K562 (cell line): ENCODE measurements at regions not wholly inside any gene's neighbourhood (a gene's known extent, or its start where the extent isn't known, plus 50 kb on each side); places are given as distances from the start of the nearest gene placed in this dataset.

Source experiments
- ATAC-seq: fragments of 200-7000 bp; cut with Tn5 transposase; 3 replicates; pipeline ENCODE4 v1.9.1; 2020; ENCODE audit warnings: moderate library complexity
- BruUV-seq: library from RNA; stranded (reverse); fragments of 400-500 nt; replicated peaks from 2 replicates; lab custom pipeline; 2021; lab: Mats Ljungman, UMichigan
- CTCF ChIA-PET: fragments of 300-600 bp; formaldehyde crosslinking; extraction: SDS; loops from one replicate; lab custom pipeline; 2021; ENCODE audit warnings: low intra/inter-chr PET ratio; lab: Yijun Ruan, JAX
- POLR2A ChIA-PET: fragments of 300-600, 350-650 bp; sonication (Branson Sonifier 250); formaldehyde crosslinking; extraction: SDS; loops from one replicate; lab custom pipeline; 2021; ENCODE audit warnings: antibody characterized with exemption, inconsistent platforms; lab: Yijun Ruan, JAX
- DNase-seq, 4 experiments: peaks; one replicate each; pipeline versions ENCODE4 v3.0.0 to v3.0.0-alpha.2; 2011 to 2018; ENCODE audit warnings: low spot score in 3 of 4, mixed read lengths in 3 of 4; ENCODE audit errors: extremely low read depth in 1 of 4
- FAIRE-seq: peaks from 2 replicates; lab custom pipeline; 2011; peaks lifted over from hg19 to GRCh38; lab: Jason Lieb, UNC
- H2AFZ ChIP-seq: 2 replicates; pipeline ENCODE4 v1.6.0; 2011; ENCODE audit warnings: low read depth, low read length, control low read depth, inconsistent platforms
- H3K27ac ChIP-seq: fragments of 200-600 bp; 3 replicates; pipeline ENCODE4 v1.8.0; 2011; ENCODE audit warnings: low read depth, mild to moderate bottlenecking, control low read depth, inconsistent platforms, low read length, moderate library complexity, mixed read lengths; ENCODE audit errors: extremely low read depth
- H3K27me3 ChIP-seq, 2 experiments: fragments of 300-600 bp in 1 of 2; 2 replicates in 1 of 2; 3 replicates in 1 of 2; pipeline versions ENCODE4 v1.6.0 to v1.8.0; 2011; ENCODE audit warnings: inconsistent platforms in 2 of 2, low read length in 2 of 2, mild to moderate bottlenecking in 1 of 2, mixed read lengths in 1 of 2, moderate library complexity in 1 of 2; ENCODE audit not compliant: control insufficient read depth in 2 of 2, insufficient read depth in 2 of 2
- H3K36me3 ChIP-seq: fragments of 300-600 bp; 3 replicates; pipeline ENCODE4 v1.8.0; 2011; ENCODE audit warnings: mild to moderate bottlenecking, low read length, inconsistent platforms; ENCODE audit not compliant: control insufficient read depth, insufficient read depth
- H3K4me1 ChIP-seq, 2 experiments: fragments of 200-600 bp in 1 of 2; replicated peaks in 1 of 2; 2 replicates in 1 of 2; 3 replicates in 1 of 2; pipeline versions ENCODE4 v1.5.1 to v1.8.0; 2011; ENCODE audit warnings: inconsistent platforms in 2 of 2, low read length in 2 of 2, mild to moderate bottlenecking in 1 of 2, mixed read lengths in 1 of 2, moderate library complexity in 1 of 2; ENCODE audit not compliant: control insufficient read depth in 2 of 2, insufficient read depth in 2 of 2
- H3K4me2 ChIP-seq: 2 replicates; pipeline ENCODE4 v1.6.1; 2011; ENCODE audit warnings: low read length, control low read depth, inconsistent platforms, mixed read lengths; ENCODE audit not compliant: insufficient read depth
- H3K4me3 ChIP-seq: fragments of 200-600 bp; sonication (generic), shearing (Covaris generic); 2 replicates; pipeline ENCODE4 v1.5.1; 2016; ENCODE audit warnings: control low read depth, inconsistent platforms
- H3K79me2 ChIP-seq: fragments of 200-600 bp; 3 replicates; pipeline ENCODE4 v1.8.0; 2011; ENCODE audit warnings: low read length, inconsistent platforms; ENCODE audit not compliant: control insufficient read depth, insufficient read depth
- H3K9ac ChIP-seq, 2 experiments: 2 replicates each; pipeline versions ENCODE4 v1.6.0 to v1.6.1; 2011; ENCODE audit warnings: low read depth in 2 of 2, low read length in 2 of 2, control low read depth in 1 of 2, inconsistent platforms in 1 of 2, mild to moderate bottlenecking in 1 of 2, mixed read lengths in 1 of 2; ENCODE audit not compliant: insufficient read depth in 1 of 2
- H3K9me1 ChIP-seq: one replicate; pipeline ENCODE4 v1.6.0; 2011; ENCODE audit warnings: inconsistent platforms, mild to moderate bottlenecking, low read length, moderate library complexity; ENCODE audit not compliant: control insufficient read depth, insufficient read depth
- H3K9me3 ChIP-seq: replicated peaks from 2 replicates; pipeline ENCODE4 v1.5.1; 2011; ENCODE audit warnings: low read depth, low read length, inconsistent platforms; ENCODE audit not compliant: control insufficient read depth, insufficient read depth
- H4K20me1 ChIP-seq: replicated peaks from 2 replicates; pipeline ENCODE4 v1.6.1; 2011; ENCODE audit warnings: low read length, inconsistent platforms, mixed read lengths; ENCODE audit not compliant: control insufficient read depth, insufficient read depth
- FOS ChIP-seq: IDR thresholded peaks from 3 replicates; pipeline ENCODE4 v1.6.1; 2011; ENCODE audit not compliant: insufficient read length; ENCODE audit errors: extremely low read depth
- FOXK2 ChIP-seq, 2 experiments: fragments of 450-650 bp; IDR thresholded peaks in 1 of 2; conservative IDR thresholded peaks in 1 of 2; 2 replicates each; pipeline ENCODE4 v1.6.1; 2016; ENCODE audit warnings: low read depth in 2 of 2, mild to moderate bottlenecking in 1 of 2
- MCM5 ChIP-seq: fragments of 450-650 bp; IDR thresholded peaks from 2 replicates; pipeline ENCODE4 v1.6.1; 2016; ENCODE audit warnings: low read depth
- POLR2AphosphoS5 ChIP-seq: IDR thresholded peaks from 2 replicates; pipeline ENCODE4 v1.6.1; 2011; ENCODE audit warnings: mild to moderate bottlenecking, low read depth, low read length, moderate library complexity; ENCODE audit not compliant: control insufficient read depth, insufficient read depth
- ZFP36 ChIP-seq: fragments of 150-350 bp; IDR thresholded peaks from 2 replicates; pipeline ENCODE4 v1.6.1; 2018; ENCODE audit warnings: low read length, low read depth; ENCODE audit not compliant: partially characterized antibody
- ZNF586 ChIP-seq: fragments of 450-650 bp; formaldehyde crosslinking; conservative IDR thresholded peaks from 2 replicates; pipeline ENCODE4 v1.4.0; 2020; ENCODE audit warnings: mild to moderate bottlenecking, moderate library complexity
- WGBS: fragments of 100-300 bp; shearing (Covaris generic); methylation state at CpG from one replicate; pipeline ENCODE4 v1.1.6; 2016; ENCODE audit warnings: low coverage, mixed read lengths; ENCODE audit not compliant: insufficient coverage; ENCODE audit errors: missing lambda C conversion rate; 5-methylcytosine and 5-hydroxymethylcytosine counted together
- in situ Hi-C: fragments of 300-500 bp; cut with MboI; formaldehyde crosslinking; loops from 4 replicates; pipeline ENCODE4 v1.15.0; 2018; ENCODE audit warnings: inconsistent platforms, mixed read lengths
- intact Hi-C: fragments of 100-400 bp; cut with micrococcal nuclease; formaldehyde crosslinking; loops from 2 replicates; pipeline ENCODE4 v1.14.2; 2022
- TF ChIP-seq, protein P1 (sequence below): fragments of 250-450 bp; sonication (Bioruptor Pico); IDR thresholded peaks from 2 replicates; pipeline ENCODE4 v1.4.0; 2020

DNA sequence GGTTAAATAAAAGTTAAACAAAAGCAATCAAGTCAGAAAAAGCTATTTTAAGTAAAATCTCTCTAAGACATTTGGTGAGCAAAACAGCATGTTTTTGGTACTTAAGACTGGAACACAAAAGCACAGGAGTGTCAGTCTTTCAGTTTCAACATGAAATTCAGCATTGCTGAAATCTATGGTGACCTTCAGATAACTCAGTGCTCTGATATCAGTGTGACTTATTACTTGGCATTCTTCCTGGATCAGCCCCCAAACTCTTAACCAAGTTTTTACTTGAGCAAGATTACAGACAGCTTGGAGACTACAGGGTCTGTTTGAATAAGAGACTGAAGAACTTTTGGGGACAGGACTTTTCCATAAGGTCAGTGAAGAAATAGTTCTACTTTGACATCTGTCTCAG lies 437.2 kb downstream of the RAPGEF2 start (continued):
- TF ChIP-seq, protein P1, sequence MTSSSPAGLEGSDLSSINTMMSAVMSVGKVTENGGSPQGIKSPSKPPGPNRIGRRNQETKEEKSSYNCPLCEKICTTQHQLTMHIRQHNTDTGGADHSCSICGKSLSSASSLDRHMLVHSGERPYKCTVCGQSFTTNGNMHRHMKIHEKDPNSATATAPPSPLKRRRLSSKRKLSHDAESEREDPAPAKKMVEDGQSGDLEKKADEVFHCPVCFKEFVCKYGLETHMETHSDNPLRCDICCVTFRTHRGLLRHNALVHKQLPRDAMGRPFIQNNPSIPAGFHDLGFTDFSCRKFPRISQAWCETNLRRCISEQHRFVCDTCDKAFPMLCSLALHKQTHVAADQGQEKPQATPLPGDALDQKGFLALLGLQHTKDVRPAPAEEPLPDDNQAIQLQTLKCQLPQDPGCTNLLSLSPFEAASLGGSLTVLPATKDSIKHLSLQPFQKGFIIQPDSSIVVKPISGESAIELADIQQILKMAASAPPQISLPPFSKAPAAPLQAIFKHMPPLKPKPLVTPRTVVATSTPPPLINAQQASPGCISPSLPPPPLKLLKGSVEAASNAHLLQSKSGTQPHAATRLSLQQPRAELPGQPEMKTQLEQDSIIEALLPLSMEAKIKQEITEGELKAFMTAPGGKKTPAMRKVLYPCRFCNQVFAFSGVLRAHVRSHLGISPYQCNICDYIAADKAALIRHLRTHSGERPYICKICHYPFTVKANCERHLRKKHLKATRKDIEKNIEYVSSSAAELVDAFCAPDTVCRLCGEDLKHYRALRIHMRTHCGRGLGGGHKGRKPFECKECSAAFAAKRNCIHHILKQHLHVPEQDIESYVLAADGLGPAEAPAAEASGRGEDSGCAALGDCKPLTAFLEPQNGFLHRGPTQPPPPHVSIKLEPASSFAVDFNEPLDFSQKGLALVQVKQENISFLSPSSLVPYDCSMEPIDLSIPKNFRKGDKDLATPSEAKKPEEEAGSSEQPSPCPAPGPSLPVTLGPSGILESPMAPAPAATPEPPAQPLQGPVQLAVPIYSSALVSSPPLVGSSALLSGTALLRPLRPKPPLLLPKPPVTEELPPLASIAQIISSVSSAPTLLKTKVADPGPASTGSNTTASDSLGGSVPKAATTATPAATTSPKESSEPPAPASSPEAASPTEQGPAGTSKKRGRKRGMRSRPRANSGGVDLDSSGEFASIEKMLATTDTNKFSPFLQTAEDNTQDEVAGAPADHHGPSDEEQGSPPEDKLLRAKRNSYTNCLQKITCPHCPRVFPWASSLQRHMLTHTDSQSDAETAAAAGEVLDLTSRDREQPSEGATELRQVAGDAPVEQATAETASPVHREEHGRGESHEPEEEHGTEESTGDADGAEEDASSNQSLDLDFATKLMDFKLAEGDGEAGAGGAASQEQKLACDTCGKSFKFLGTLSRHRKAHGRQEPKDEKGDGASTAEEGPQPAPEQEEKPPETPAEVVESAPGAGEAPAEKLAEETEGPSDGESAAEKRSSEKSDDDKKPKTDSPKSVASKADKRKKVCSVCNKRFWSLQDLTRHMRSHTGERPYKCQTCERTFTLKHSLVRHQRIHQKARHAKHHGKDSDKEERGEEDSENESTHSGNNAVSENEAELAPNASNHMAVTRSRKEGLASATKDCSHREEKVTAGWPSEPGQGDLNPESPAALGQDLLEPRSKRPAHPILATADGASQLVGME (CRISPR knock-in tag), result no peak

DNA sequence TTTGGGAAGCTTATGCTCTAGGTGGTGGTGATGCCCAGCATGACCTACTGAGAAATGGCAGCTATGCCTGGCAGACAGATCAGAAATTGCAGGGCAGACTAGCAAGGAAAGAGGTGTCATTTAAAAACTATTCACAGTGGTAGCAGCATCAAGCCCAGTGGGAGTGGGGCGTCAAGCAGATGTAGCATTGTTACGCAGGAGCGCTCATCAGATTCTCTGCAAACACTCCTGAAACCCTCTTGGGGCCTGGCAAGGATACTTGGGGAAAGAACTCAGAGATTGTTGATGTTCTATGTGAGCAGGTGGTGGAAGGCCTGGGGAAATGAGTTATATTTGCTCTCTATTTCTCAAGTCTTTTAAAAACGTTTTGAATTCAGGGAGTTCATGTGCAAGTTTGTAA lies 437.6 kb downstream of the RAPGEF2 start:
- POLR2A ChIA-PET, result no interaction called here
- WGBS, result 0% methylated on average over 4 of the region's 4 CpGs

More for the DNA sequence above, 437.6 kb downstream of the RAPGEF2 start:
- Histone ChIP-seq H3K4me3 (no peak overlapping the region), H3K9me1 (no peaks in the 10 kb centered on the region), H3K4me1 (no peaks in the 10 kb centered on the region), H4K20me1 (no peaks in the 10 kb centered on the region), H3K36me3 (no peaks in the 10 kb centered on the region), H3K9ac (no peak overlapping the region), H3K27me3 (no peaks in the 10 kb centered on the region; a peak in 1 of 5 replicates), H3K4me2 (no peak overlapping the region), H3K27ac (no peak overlapping the region), H3K9me3 (no peaks in the 10 kb centered on the region), H3K79me2 (no peaks in the 10 kb centered on the region), H2AFZ (no peak overlapping the region)
- no peak for DNase-seq
- in situ Hi-C loops, result no loop called here
- BruUV-seq, result no TSS peak
- TF ChIP-seq FOS (no peak), FOXK2 (conservative IDR thresholded peaks at IDR 0.05 in 1 of 2, IDR thresholded peaks at IDR 0.05 in 1 of 2; ENCODE audit: low read depth in 2 of 2) (no peak), POLR2AphosphoS5 (no peak), MCM5 (no peak), ZNF586 (CRISPR knock-in tag) (no peak), ZFP36 (no peak)
- intact Hi-C loops, result no loop called here
- FAIRE-seq, result no peak
- CTCF ChIA-PET, result no interaction called here
- no peak for ATAC-seq
